Naive B cell (primary cell): ENCODE measurements at regions not wholly inside any gene's neighbourhood (a gene's known extent, or its start where the extent isn't known, plus 50 kb on each side); places are given as distances from the start of the nearest gene placed in this dataset.
"Not testable (repeated sequence)": the region's sequence is repeated elsewhere in the genome, so short reads cannot be mapped to it uniquely, and the experiment has no call there.

Experiments used
- ATAC-seq, 2 donors: fragments of 150-1000 bp; cut with Tn5 transposase; 2 replicates each; pipeline ENCODE4 v1.10.0; 2021; ENCODE audit warnings: low read depth in 2 of 2, mild to moderate bottlenecking in 2 of 2, moderate library complexity in 2 of 2
- DNase-seq: peaks from one replicate; pipeline ENCODE4 v3.0.0; 2022
- H3K27ac Mint-ChIP-seq, 6 donors: one replicate each; pipeline ENCODE4 v1.8.0; 2020 to 2022; ENCODE audit warnings: mild to moderate bottlenecking in 6 of 6, mixed read lengths in 6 of 6, moderate library complexity in 5 of 6, inconsistent platforms in 2 of 6
- H3K27me3 Mint-ChIP-seq, 3 donors: one replicate each; pipeline ENCODE4 v1.8.0; 2021 to 2022; ENCODE audit warnings: mixed read lengths in 3 of 3, mild to moderate bottlenecking in 1 of 3
- H3K36me3 Mint-ChIP-seq, 2 donors: one replicate each; pipeline ENCODE4 v1.8.0; 2020 to 2022; ENCODE audit warnings: mixed read lengths in 2 of 2, inconsistent platforms in 1 of 2, mild to moderate bottlenecking in 1 of 2
- H3K4me1 Mint-ChIP-seq, 3 donors: one replicate each; pipeline ENCODE4 v1.8.0; 2020 to 2022; ENCODE audit warnings: mixed read lengths in 3 of 3, inconsistent platforms in 1 of 3, mild to moderate bottlenecking in 1 of 3, moderate library complexity in 1 of 3
- H3K4me3 Mint-ChIP-seq, 8 donors: one replicate each; pipeline ENCODE4 v1.8.0; 2020 to 2022; ENCODE audit warnings: mild to moderate bottlenecking in 8 of 8, mixed read lengths in 8 of 8, moderate library complexity in 8 of 8, inconsistent platforms in 2 of 8
- H3K9me3 Mint-ChIP-seq, 7 donors: one replicate each; pipeline ENCODE4 v1.8.0; 2020 to 2022; ENCODE audit warnings: mixed read lengths in 7 of 7, mild to moderate bottlenecking in 5 of 7, inconsistent platforms in 2 of 7, moderate library complexity in 1 of 7

- Mint-ChIP-seq H3K4me1 (no peaks in the 10 kb centered on the region), H3K27ac (no peak overlapping the region), H3K27me3 (no peaks in the 10 kb centered on the region), H3K4me3 (no peak overlapping the region), H3K9me3 (peaks cover 4 to 14% (median 5%) of the 10 kb centered on the region in 7 donors), H3K36me3 (no peaks in the 10 kb centered on the region)
- ATAC-seq (no peak), DNase-seq (no peak)
Observed at GRCh38 chr5:86554638-86555037, 63.1 kb upstream of the COX7C start.

- DNase-seq (no peak), ATAC-seq (no peak)
- H3K4me1 Mint-ChIP-seq: no peaks in the 10 kb centered on the region
- H3K36me3 Mint-ChIP-seq: no peaks in the 10 kb centered on the region
- peaks cover 4 to 12% (median 5%) of the 10 kb centered on the region in 7 donors for H3K9me3 Mint-ChIP-seq
- peaks cover 0 to 8% (median 0%) of the 10 kb centered on the region in 3 donors for H3K27me3 Mint-ChIP-seq
- H3K4me3 Mint-ChIP-seq: no peak overlapping the region
- no peak overlapping the region for H3K27ac Mint-ChIP-seq
Observed at GRCh38 chr5:86557920-86558319, 59.8 kb upstream of the COX7C start.

GRCh38 chr5:86565197-86565789, 52.4 kb upstream of the COX7C start:
- Mint-ChIP-seq H3K36me3 (no peaks in the 10 kb centered on the region), H3K4me1 (no peaks in the 10 kb centered on the region), H3K27ac (no peak overlapping the region), H3K27me3 (peaks cover 0 to 2% (median 0%) of the 10 kb centered on the region in 3 donors), H3K9me3 (peaks cover 0 to 5% (median 0%) of the 10 kb centered on the region in 7 donors), H3K4me3 (no peak overlapping the region)
- DNase-seq (no peak), ATAC-seq (no peak)

GRCh38 chr5:86566030-86566429, 51.7 kb upstream of the COX7C start:
- not testable (repeated sequence) for H3K4me3 Mint-ChIP-seq, DNase-seq, H3K27me3 Mint-ChIP-seq, H3K4me1 Mint-ChIP-seq, ATAC-seq, H3K27ac Mint-ChIP-seq, H3K36me3 Mint-ChIP-seq
- H3K9me3 Mint-ChIP-seq: peaks cover 0 to 11% (median 0%) of the 10 kb centered on the region in 7 donors
